SU-DHL-6 (cell line): ENCODE measurements at regions not wholly inside any gene's neighbourhood (a gene's known extent, or its start where the extent isn't known, plus 50 kb on each side); places are given as distances from the start of the nearest gene placed in this dataset.
A peak's percentile ranks its signal among the peaks of the same experiment; 100 is the strongest.

Source experiments
- H2AFZ ChIP-seq: fragments of 200-600 bp; sonication (generic); 2 replicates; pipeline ENCODE4 v1.6.1; 2014; ENCODE audit warnings: low read depth, mild to moderate bottlenecking, moderate library complexity, mixed read lengths, antibody characterized with exemption, low read length; ENCODE audit not compliant: severe bottlenecking
- H3F3A ChIP-seq: fragments of 200-600 bp; shearing (Covaris generic); 2 replicates; pipeline ENCODE4 v1.6.0; 2016; ENCODE audit warnings: antibody characterized with exemption, mild to moderate bottlenecking; ENCODE audit not compliant: insufficient read depth
- H3K27ac ChIP-seq: fragments of 200-600 bp; sonication (generic); 2 replicates; pipeline ENCODE4 v1.5.1; 2016; ENCODE audit warnings: low read depth, mild to moderate bottlenecking, low read length, moderate library complexity, mixed read lengths
- H3K27me3 ChIP-seq: fragments of 200-600 bp; sonication (generic), shearing (Covaris generic); 2 replicates; pipeline ENCODE4 v1.6.0; 2014; ENCODE audit warnings: mild to moderate bottlenecking, low read length
- H3K36me3 ChIP-seq: fragments of 200-600 bp; sonication (generic); 2 replicates; pipeline ENCODE4 v1.6.1; 2014; ENCODE audit warnings: mild to moderate bottlenecking, low read length, mixed read lengths
- H3K4me2 ChIP-seq: fragments of 300-600, 200-600 bp; shearing (Covaris generic), sonication (generic); 2 replicates; pipeline ENCODE4 v1.6.0; 2014; ENCODE audit warnings: low read length, low read depth, mild to moderate bottlenecking; ENCODE audit not compliant: poor library complexity, severe bottlenecking
- H3K4me3 ChIP-seq: fragments of 200-600 bp; sonication (generic); 2 replicates; pipeline ENCODE4 v1.5.1; 2014; ENCODE audit warnings: antibody characterized with exemption, low read length, mild to moderate bottlenecking, mixed read lengths; ENCODE audit not compliant: insufficient read depth, poor library complexity, severe bottlenecking
- H3K79me2 ChIP-seq: fragments of 200-600 bp; sonication (generic); 2 replicates; pipeline ENCODE4 v1.6.1; 2014; ENCODE audit warnings: mild to moderate bottlenecking, low read length, moderate library complexity; ENCODE audit not compliant: insufficient read depth
- H3K9ac ChIP-seq: fragments of 200-600 bp; sonication (generic); 2 replicates; pipeline ENCODE4 v1.7.0; 2014; ENCODE audit warnings: mild to moderate bottlenecking, low read length
- H3K9me2 ChIP-seq: fragments of 200-600 bp; sonication (generic); replicated peaks from 2 replicates; pipeline ENCODE4 v1.6.1; 2014; ENCODE audit warnings: low read length; ENCODE audit not compliant: insufficient read depth
- H3K9me3 ChIP-seq: fragments of 200-600 bp; sonication (generic); 2 replicates; pipeline ENCODE4 v1.6.1; 2014; ENCODE audit warnings: low read length, mixed read lengths; ENCODE audit not compliant: insufficient read depth
- H4K20me1 ChIP-seq: fragments of 200-600 bp; sonication (generic); 2 replicates; pipeline ENCODE4 v1.6.1; 2014; ENCODE audit warnings: low read depth, mild to moderate bottlenecking, antibody characterized with exemption, low read length, moderate library complexity, mixed read lengths
- EZH2phosphoT487 ChIP-seq: fragments of 200-600 bp; sonication (generic), shearing (Covaris generic); conservative IDR thresholded peaks from 2 replicates; pipeline ENCODE4 v1.6.1; 2018; ENCODE audit warnings: mild to moderate bottlenecking, antibody characterized with exemption, low read length, moderate library complexity, mixed read lengths
- TF ChIP-seq, protein P1 (sequence below): fragments of 200-600 bp; sonication (generic); IDR thresholded peaks from one replicate; pipeline ENCODE4 v1.5.1; 2017; ENCODE audit warnings: antibody characterized with exemption, mild to moderate bottlenecking, low read length, moderate library complexity; ENCODE audit not compliant: insufficient read depth, poor library complexity, severe bottlenecking

DNA sequence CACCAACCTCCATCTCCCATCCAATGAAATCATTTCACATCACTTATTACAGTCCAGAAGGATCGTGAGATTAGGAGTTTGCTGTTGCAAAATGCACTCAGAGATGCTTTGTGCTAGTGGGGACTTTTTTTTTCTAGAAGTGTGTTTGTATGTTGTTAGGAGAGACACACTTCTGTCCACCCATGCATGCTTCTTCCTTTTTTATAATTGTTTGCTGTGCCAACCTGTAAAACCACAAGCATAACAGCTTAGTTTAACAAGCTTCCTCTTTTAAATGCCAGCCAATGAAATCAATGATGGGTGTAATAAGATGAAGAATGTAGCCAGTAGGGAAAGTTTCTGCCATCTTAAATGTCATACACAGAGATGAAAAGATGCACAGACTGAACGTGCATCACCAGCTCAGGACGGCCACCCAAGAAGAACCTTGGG, 305.6 kb upstream of the STT3B start:
- Histone ChIP-seq H3K36me3 (no peaks in the 10 kb centered on the region), H3K9me2 (no peaks in the 10 kb centered on the region), H3K79me2 (no peaks in the 10 kb centered on the region), H4K20me1 (no peaks in the 10 kb centered on the region), H3K4me3 (no peak overlapping the region), H3K4me2 (peak overlapping the region; percentile 49), H3K27me3 (no peaks in the 10 kb centered on the region), H3K9ac (no peak overlapping the region), H3F3A (0 out of 2 replicates have a peak, but pooled peaks cover 6% of the 10 kb centered on the region), H3K9me3 (no peaks in the 10 kb centered on the region), H3K27ac (peak overlapping the region; percentile 73), H2AFZ (peak overlapping the region; percentile 0)
- TF ChIP-seq, protein P1, sequence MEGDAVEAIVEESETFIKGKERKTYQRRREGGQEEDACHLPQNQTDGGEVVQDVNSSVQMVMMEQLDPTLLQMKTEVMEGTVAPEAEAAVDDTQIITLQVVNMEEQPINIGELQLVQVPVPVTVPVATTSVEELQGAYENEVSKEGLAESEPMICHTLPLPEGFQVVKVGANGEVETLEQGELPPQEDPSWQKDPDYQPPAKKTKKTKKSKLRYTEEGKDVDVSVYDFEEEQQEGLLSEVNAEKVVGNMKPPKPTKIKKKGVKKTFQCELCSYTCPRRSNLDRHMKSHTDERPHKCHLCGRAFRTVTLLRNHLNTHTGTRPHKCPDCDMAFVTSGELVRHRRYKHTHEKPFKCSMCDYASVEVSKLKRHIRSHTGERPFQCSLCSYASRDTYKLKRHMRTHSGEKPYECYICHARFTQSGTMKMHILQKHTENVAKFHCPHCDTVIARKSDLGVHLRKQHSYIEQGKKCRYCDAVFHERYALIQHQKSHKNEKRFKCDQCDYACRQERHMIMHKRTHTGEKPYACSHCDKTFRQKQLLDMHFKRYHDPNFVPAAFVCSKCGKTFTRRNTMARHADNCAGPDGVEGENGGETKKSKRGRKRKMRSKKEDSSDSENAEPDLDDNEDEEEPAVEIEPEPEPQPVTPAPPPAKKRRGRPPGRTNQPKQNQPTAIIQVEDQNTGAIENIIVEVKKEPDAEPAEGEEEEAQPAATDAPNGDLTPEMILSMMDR, result no peak
- no peak for TF ChIP-seq EZH2phosphoT487

DNA sequence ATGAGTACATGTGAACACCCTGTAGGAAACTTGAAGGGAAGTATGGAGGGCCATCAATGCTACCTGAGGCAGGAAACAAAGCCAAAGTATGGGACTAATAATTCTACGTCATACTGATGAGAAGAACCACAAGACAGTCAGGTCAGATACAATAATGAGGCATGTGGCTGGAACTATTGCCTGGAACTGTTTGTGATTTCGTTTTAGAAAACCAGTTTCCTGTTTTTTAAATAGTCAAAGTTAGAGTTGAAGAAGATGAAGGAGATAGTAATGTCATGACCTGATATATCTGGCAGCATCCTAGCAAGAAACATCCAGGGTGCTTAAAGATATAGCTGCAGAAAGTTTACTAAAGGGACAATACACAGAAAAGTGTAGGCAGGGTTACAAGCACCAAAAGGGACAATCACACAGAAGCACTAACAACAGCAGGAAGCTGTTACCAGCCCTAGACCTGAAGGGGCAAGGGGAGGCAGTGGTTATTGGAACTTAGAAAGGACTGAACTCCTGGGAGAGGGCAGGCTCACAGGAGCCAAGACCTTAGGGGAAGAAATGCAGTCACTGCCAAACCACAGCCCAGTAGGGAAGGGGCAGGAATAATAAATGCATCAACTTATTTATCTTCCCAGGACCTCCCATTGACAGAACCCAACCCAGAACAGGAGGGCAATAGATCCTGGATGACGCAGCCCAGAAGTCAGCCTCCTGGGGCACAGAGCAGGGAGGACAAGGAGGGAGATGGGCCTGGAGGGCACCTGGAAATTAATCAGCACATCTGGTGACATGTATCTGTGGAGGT, 302.1 kb upstream of the STT3B start:
- no peaks in the 10 kb centered on the region for H3K9me2 ChIP-seq
- no peaks in the 10 kb centered on the region for H4K20me1 ChIP-seq
- no peaks in the 10 kb centered on the region for H3K79me2 ChIP-seq
- H2AFZ ChIP-seq, result no peak overlapping the region
- no peaks in the 10 kb centered on the region for H3K36me3 ChIP-seq
- H3K9me3 ChIP-seq, result no peaks in the 10 kb centered on the region
- TF ChIP-seq, protein P1, result no peak
- TF ChIP-seq EZH2phosphoT487, result no peak
- no peak overlapping the region for H3K4me2 ChIP-seq
- H3F3A ChIP-seq, result 0 out of 2 replicates have a peak, but pooled peaks cover 6% of the 10 kb centered on the region
- H3K9ac ChIP-seq, result no peak overlapping the region
- no peaks in the 10 kb centered on the region for H3K27me3 ChIP-seq
- H3K4me3 ChIP-seq, result no peak overlapping the region
- H3K27ac ChIP-seq, result no peak overlapping the region

DNA sequence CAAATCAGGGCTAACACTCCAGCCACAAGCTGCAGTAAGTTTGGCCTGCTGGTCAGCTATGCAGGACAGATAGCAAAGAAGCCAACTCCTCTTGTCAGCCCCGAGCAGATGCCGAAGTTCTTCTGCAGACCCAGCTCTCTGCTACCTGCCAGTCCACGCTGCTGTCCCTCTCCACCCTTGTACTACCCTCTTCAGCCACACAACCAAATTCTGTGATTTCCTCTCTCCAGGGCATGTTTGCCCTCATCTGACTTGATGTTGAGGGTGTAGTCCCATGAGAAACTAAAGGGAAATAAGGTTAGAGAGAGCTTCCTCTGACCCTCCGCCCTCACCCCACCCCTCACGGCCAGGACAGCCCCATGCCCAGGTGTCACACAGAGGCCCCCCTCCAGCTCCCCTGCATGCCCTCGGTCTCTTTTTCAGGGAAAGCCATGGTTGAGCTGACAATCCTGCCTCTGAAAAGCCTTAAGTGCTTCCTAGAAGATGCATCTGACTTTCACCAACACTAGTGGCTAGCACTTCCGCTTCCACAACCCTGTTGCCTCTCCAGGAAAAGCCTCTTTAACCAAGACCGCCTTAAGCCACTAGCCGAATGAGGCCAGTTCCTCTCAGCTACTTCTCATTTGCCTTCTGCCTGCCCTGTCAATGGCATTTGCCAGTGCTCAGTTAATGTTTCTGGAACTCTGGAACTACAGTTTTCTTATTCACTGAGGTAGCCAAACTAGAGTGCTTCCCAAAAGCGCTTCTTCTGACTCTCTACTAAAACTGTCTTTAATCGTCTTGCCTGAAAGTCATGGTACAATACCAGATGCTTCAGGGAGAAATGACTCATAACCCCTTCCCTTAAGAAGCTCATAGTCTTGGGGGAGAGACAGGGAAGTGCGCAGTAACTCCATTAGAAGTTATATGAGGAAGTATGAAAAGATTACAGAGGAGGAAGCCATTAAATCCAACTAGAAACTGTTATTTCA, 300.4 kb upstream of the STT3B start:
- no peak overlapping the region for H2AFZ ChIP-seq
- H3K79me2 ChIP-seq, result no peaks in the 10 kb centered on the region
- no peaks in the 10 kb centered on the region for H4K20me1 ChIP-seq
- H3F3A ChIP-seq, result no peaks in the 10 kb centered on the region
- no peaks in the 10 kb centered on the region for H3K27me3 ChIP-seq
- no peak overlapping the region for H3K27ac ChIP-seq
- H3K9me2 ChIP-seq, result no peaks in the 10 kb centered on the region
- no peaks in the 10 kb centered on the region for H3K36me3 ChIP-seq
- no peak overlapping the region for H3K9ac ChIP-seq
- no peak overlapping the region for H3K4me3 ChIP-seq
- no peaks in the 10 kb centered on the region for H3K9me3 ChIP-seq
- TF ChIP-seq EZH2phosphoT487, result no peak
- TF ChIP-seq, protein P1, result no peak
- no peak overlapping the region for H3K4me2 ChIP-seq
